NOMO-1 treated with dmso at 0.1 percent for 144 hours (cell line): ENCODE measurements at regions not wholly inside any gene's neighbourhood (a gene's known extent, or its start where the extent isn't known, plus 50 kb on each side); places are given as distances from the start of the nearest gene placed in this dataset.
"Not testable (repeated sequence)": the region's sequence is repeated elsewhere in the genome, so short reads cannot be mapped to it uniquely, and the experiment has no call there.

Source experiments
- DNase-seq: peaks from one replicate; lab custom pipeline; 2025; ENCODE audit not compliant: unreplicated experiment; lab: John Stamatoyannopoulos, UW

GRCh38 chr22:45061332-45061731, 51.5 kb upstream of the PHF21B start:
- no peak for DNase-seq

- DNase-seq = no peak
These were observed 54.8 kb upstream of the PHF21B start for GRCh38 chr22:45064313-45065278.

GRCh38 chr22:45065726-45066125, 55.9 kb upstream of the PHF21B start:
- DNase-seq = no peak

GRCh38 chr22:45067731-45068130, 57.9 kb upstream of the PHF21B start:
- no peak for DNase-seq

- DNase-seq = no peak
These were observed 60.1 kb upstream of the PHF21B start for GRCh38 chr22:45069925-45070324.

- DNase-seq = no peak
These were observed 61.8 kb upstream of the PHF21B start for GRCh38 chr22:45071618-45072017.

- no peak for DNase-seq
These were observed 62.6 kb upstream of the PHF21B start for GRCh38 chr22:45072322-45072903.

- peak; percentile 8 for DNase-seq
These were observed 63.3 kb upstream of the PHF21B start for GRCh38 chr22:45073064-45073463.

GRCh38 chr22:45077286-45077685, 67.5 kb upstream of the PHF21B start:
- no peak for DNase-seq

- DNase-seq = no peak
These were observed 68.1 kb upstream of the PHF21B start for GRCh38 chr22:45077826-45078334.

GRCh38 chr22:45082795-45083194, 73.0 kb upstream of the PHF21B start:
- DNase-seq = no peak

GRCh38 chr22:45083659-45084305, 74.0 kb upstream of the PHF21B start:
- DNase-seq = no peak

GRCh38 chr22:45084400-45084920, 74.7 kb upstream of the PHF21B start:
- DNase-seq = no peak

- no peak for DNase-seq
These were observed 75.9 kb upstream of the NUP50 start for GRCh38 chr22:45087802-45088201.

- DNase-seq = no peak
These were observed 75.1 kb upstream of the NUP50 start for GRCh38 chr22:45088576-45088975.

- DNase-seq = no peak
These were observed 73.2 kb upstream of the NUP50 start for GRCh38 chr22:45090497-45090910.

- no peak for DNase-seq
These were observed 72.4 kb upstream of the NUP50 start for GRCh38 chr22:45091254-45091854.

GRCh38 chr22:45091875-45092274, 71.8 kb upstream of the NUP50 start:
- DNase-seq = not testable (repeated sequence)

GRCh38 chr22:45092644-45093043, 71.1 kb upstream of the NUP50 start:
- no peak for DNase-seq

- no peak for DNase-seq
These were observed 70.1 kb upstream of the NUP50 start for GRCh38 chr22:45093609-45094008.
